ENCODE measurements at regions not wholly inside any gene's neighbourhood (a gene's known extent, or its start where the extent isn't known, plus 50 kb on each side); places are given as distances from the start of the nearest gene placed in this dataset.
A peak's percentile ranks its signal among the peaks of the same experiment; 100 is the strongest.
"Not testable (repeated sequence)": the region's sequence is repeated elsewhere in the genome, so short reads cannot be mapped to it uniquely, and the experiment has no call there.

GRCh38 chr15:20338671-20339070, 202.9 kb downstream of the GOLGA6L6 start:
- POLR2A ChIA-PET; CTCF ChIA-PET; H3K4me3 ChIP-seq (ENCODE audit: low read depth, low read length); BruUV-seq (replicated peaks); H3K27me3 ChIP-seq (replicated peaks; ENCODE audit: control insufficient read depth, insufficient read depth, low read length); H3K27me3 Mint-ChIP-seq (ENCODE audit: insufficient read depth, unreplicated experiment); H3K4me3 Mint-ChIP-seq (ENCODE audit: unreplicated experiment); H3K36me3 ChIP-seq (ENCODE audit: control insufficient read depth, insufficient read depth, low read length); H3K36me3 Mint-ChIP-seq (ENCODE audit: insufficient read depth, unreplicated experiment); H3K9me3 Mint-ChIP-seq (ENCODE audit: unreplicated experiment); H3K4me1 ChIP-seq; H3K27ac Mint-ChIP-seq (ENCODE audit: unreplicated experiment); H3K4me1 Mint-ChIP-seq (ENCODE audit: low read depth, unreplicated experiment); intact Hi-C loops (cut with micrococcal nuclease; ENCODE audit: unreplicated experiment); DNase-seq: not testable (repeated sequence)
- H3K9me3 ChIP-seq: peaks cover 22% of the 10 kb centered on the region

DNA sequence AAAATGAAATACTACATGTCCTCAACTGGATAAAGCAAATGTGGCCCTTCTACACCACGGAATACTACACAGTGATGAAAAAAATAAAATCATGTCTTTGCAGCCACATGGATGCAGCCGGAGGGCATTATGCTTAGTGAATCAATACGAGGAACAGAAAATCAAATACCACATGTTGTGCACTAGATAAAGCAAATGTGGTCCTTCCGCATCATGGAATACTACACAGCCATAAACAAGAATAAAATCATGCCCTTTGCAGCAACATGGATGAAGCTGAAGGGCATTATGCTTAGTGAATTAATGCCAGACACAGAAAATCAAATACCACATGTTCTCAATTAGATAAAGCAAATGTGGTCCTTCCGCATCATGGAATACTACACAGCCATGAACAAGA, 204.4 kb downstream of the GOLGA6L6 start:
- H3K36me3 Mint-ChIP-seq (ENCODE audit: insufficient read depth, unreplicated experiment); CTCF ChIA-PET; H3K4me3 Mint-ChIP-seq (ENCODE audit: unreplicated experiment); BruUV-seq (replicated peaks); intact Hi-C loops (cut with micrococcal nuclease; ENCODE audit: unreplicated experiment); H3K4me1 Mint-ChIP-seq (ENCODE audit: low read depth, unreplicated experiment); H3K27me3 Mint-ChIP-seq (ENCODE audit: insufficient read depth, unreplicated experiment); H3K36me3 ChIP-seq (ENCODE audit: control insufficient read depth, insufficient read depth, low read length); POLR2A ChIA-PET; H3K4me3 ChIP-seq (ENCODE audit: low read depth, low read length); H3K27ac Mint-ChIP-seq (ENCODE audit: unreplicated experiment); H3K4me1 ChIP-seq; H3K27me3 ChIP-seq (replicated peaks; ENCODE audit: control insufficient read depth, insufficient read depth, low read length); H3K9me3 Mint-ChIP-seq (ENCODE audit: unreplicated experiment); DNase-seq: not testable (repeated sequence)
- H3K9me3 ChIP-seq: peaks cover 21% of the 10 kb centered on the region

GRCh38 chr15:20334451-20334850, 207.1 kb downstream of the GOLGA6L6 start:
- H3K4me1 Mint-ChIP-seq (ENCODE audit: low read depth, unreplicated experiment); H3K36me3 ChIP-seq (ENCODE audit: control insufficient read depth, insufficient read depth, low read length); intact Hi-C loops (cut with micrococcal nuclease; ENCODE audit: unreplicated experiment); POLR2A ChIA-PET; H3K4me3 Mint-ChIP-seq (ENCODE audit: unreplicated experiment); BruUV-seq (replicated peaks); H3K27me3 Mint-ChIP-seq (ENCODE audit: insufficient read depth, unreplicated experiment); H3K27me3 ChIP-seq (replicated peaks; ENCODE audit: control insufficient read depth, insufficient read depth, low read length); H3K9me3 Mint-ChIP-seq (ENCODE audit: unreplicated experiment); H3K4me3 ChIP-seq (ENCODE audit: low read depth, low read length); H3K27ac Mint-ChIP-seq (ENCODE audit: unreplicated experiment); CTCF ChIA-PET; H3K9me3 ChIP-seq; H3K36me3 Mint-ChIP-seq (ENCODE audit: insufficient read depth, unreplicated experiment); H3K4me1 ChIP-seq: not testable (repeated sequence)
- DNase-seq: peak in 1 of 2 experiments; percentile 5

- H3K9me3 ChIP-seq; BruUV-seq (replicated peaks); H3K27ac Mint-ChIP-seq (ENCODE audit: unreplicated experiment); H3K36me3 ChIP-seq (ENCODE audit: control insufficient read depth, insufficient read depth, low read length); H3K27me3 ChIP-seq (replicated peaks; ENCODE audit: control insufficient read depth, insufficient read depth, low read length); intact Hi-C loops (cut with micrococcal nuclease; ENCODE audit: unreplicated experiment); H3K36me3 Mint-ChIP-seq (ENCODE audit: insufficient read depth, unreplicated experiment); H3K4me3 Mint-ChIP-seq (ENCODE audit: unreplicated experiment); H3K27me3 Mint-ChIP-seq (ENCODE audit: insufficient read depth, unreplicated experiment); H3K4me1 ChIP-seq; H3K4me1 Mint-ChIP-seq (ENCODE audit: low read depth, unreplicated experiment); CTCF ChIA-PET; POLR2A ChIA-PET; H3K9me3 Mint-ChIP-seq (ENCODE audit: unreplicated experiment); H3K4me3 ChIP-seq (ENCODE audit: low read depth, low read length): not testable (repeated sequence)
- peak in 1 of 2 experiments; percentile 52 for DNase-seq
These were observed 215.8 kb downstream of the GOLGA6L6 start for GRCh38 chr15:20325751-20326150.

GRCh38 chr15:20317132-20317531, 224.5 kb downstream of the GOLGA6L6 start:
- BruUV-seq (replicated peaks); DNase-seq; H3K36me3 ChIP-seq (ENCODE audit: control insufficient read depth, insufficient read depth, low read length); H3K27ac Mint-ChIP-seq (ENCODE audit: unreplicated experiment); H3K4me3 ChIP-seq (ENCODE audit: low read depth, low read length); intact Hi-C loops (cut with micrococcal nuclease; ENCODE audit: unreplicated experiment); H3K27me3 Mint-ChIP-seq (ENCODE audit: insufficient read depth, unreplicated experiment); H3K36me3 Mint-ChIP-seq (ENCODE audit: insufficient read depth, unreplicated experiment); H3K27me3 ChIP-seq (replicated peaks; ENCODE audit: control insufficient read depth, insufficient read depth, low read length); H3K4me3 Mint-ChIP-seq (ENCODE audit: unreplicated experiment); H3K4me1 ChIP-seq; POLR2A ChIA-PET; H3K9me3 Mint-ChIP-seq (ENCODE audit: unreplicated experiment); CTCF ChIA-PET; H3K4me1 Mint-ChIP-seq (ENCODE audit: low read depth, unreplicated experiment); H3K9me3 ChIP-seq: not testable (repeated sequence)

- H3K4me3 ChIP-seq (ENCODE audit: low read depth, low read length); CTCF ChIA-PET; H3K27me3 Mint-ChIP-seq (ENCODE audit: insufficient read depth, unreplicated experiment); H3K36me3 ChIP-seq (ENCODE audit: control insufficient read depth, insufficient read depth, low read length); H3K9me3 ChIP-seq; H3K4me1 Mint-ChIP-seq (ENCODE audit: low read depth, unreplicated experiment); H3K9me3 Mint-ChIP-seq (ENCODE audit: unreplicated experiment); BruUV-seq (replicated peaks); POLR2A ChIA-PET; H3K4me1 ChIP-seq; intact Hi-C loops (cut with micrococcal nuclease; ENCODE audit: unreplicated experiment); H3K27me3 ChIP-seq (replicated peaks; ENCODE audit: control insufficient read depth, insufficient read depth, low read length); H3K27ac Mint-ChIP-seq (ENCODE audit: unreplicated experiment); H3K36me3 Mint-ChIP-seq (ENCODE audit: insufficient read depth, unreplicated experiment); H3K4me3 Mint-ChIP-seq (ENCODE audit: unreplicated experiment); DNase-seq: not testable (repeated sequence)
These were observed 230.5 kb downstream of the GOLGA6L6 start for GRCh38 chr15:20311014-20311680.
